ENCODE measurements at regions not wholly inside any gene's neighbourhood (a gene's known extent, or its start where the extent isn't known, plus 50 kb on each side); places are given as distances from the start of the nearest gene placed in this dataset.

GRCh38 chr3:147184794-147185193, 221.5 kb downstream of the ZIC4 start:
- H3K36me3 ChIP-seq: no peaks in the 10 kb centered on the region
- no peak for TF ChIP-seq CTCF (IDR thresholded peaks at IDR 0.05)
- no peak for TF ChIP-seq POLR2A (IDR thresholded peaks at IDR 0.05)
- peak; percentile 96 to 99 (median 98) for ATAC-seq
- no peaks in the 10 kb centered on the region for H3K9me3 ChIP-seq
- peak; percentile 51 to 86 (median 71) for DNase-seq
- H3K27me3 ChIP-seq: no peaks in the 10 kb centered on the region
- intact Hi-C loops (cut with DNase I): no loop called here
- H3K4me1 ChIP-seq: peaks cover 0 to 32% (median 6%) of the 10 kb centered on the region in 4 donors
- 23% methylated on average over 2 of the region's 2 CpGs for WGBS (ENCODE audit: insufficient coverage, low coverage, low lambda C conversion rate, missing lambda C conversion rate)
- H3K27ac ChIP-seq: peak overlapping the region in 2 of 3 donors; percentile 48 to 66
- no peak overlapping the region for H3K4me3 ChIP-seq

- Histone ChIP-seq H3K27ac (no peak overlapping the region), H3K4me1 (no peaks in the 10 kb centered on the region), H3K27me3 (no peaks in the 10 kb centered on the region), H3K36me3 (no peaks in the 10 kb centered on the region), H3K4me3 (no peak overlapping the region), H3K9me3 (no peaks in the 10 kb centered on the region)
- DNase-seq (no peak), ATAC-seq (no peak)
- TF ChIP-seq POLR2A (IDR thresholded peaks at IDR 0.05) (no peak), CTCF (IDR thresholded peaks at IDR 0.05) (no peak)
- WGBS (ENCODE audit: insufficient coverage, low coverage, low lambda C conversion rate, missing lambda C conversion rate): 79% methylated on average over 4 of the region's 4 CpGs
- intact Hi-C loops (cut with DNase I): no loop called here
These were observed 233.1 kb downstream of the ZIC4 start for GRCh38 chr3:147173257-147173656.

- no peaks in the 10 kb centered on the region for H3K27me3 ChIP-seq
These were observed 243.6 kb downstream of the ZIC4 start for GRCh38 chr3:147162743-147163142.

GRCh38 chr3:147161833-147162232, 244.5 kb downstream of the ZIC4 start:
- Histone ChIP-seq H3K9me3 (no peaks in the 10 kb centered on the region), H3K4me1 (no peaks in the 10 kb centered on the region), H3K27me3 (no peaks in the 10 kb centered on the region), H3K4me3 (no peak overlapping the region), H3K36me3 (no peaks in the 10 kb centered on the region), H3K27ac (no peak overlapping the region)
- ATAC-seq: no peak
- WGBS (ENCODE audit: insufficient coverage, low coverage, low lambda C conversion rate, missing lambda C conversion rate): 59% methylated on average over 3 of the region's 3 CpGs
- TF ChIP-seq POLR2A (IDR thresholded peaks at IDR 0.05) (no peak), CTCF (IDR thresholded peaks at IDR 0.05) (no peak)
- intact Hi-C loops (cut with DNase I): no loop called here
- DNase-seq: no peak

More at GRCh38 chr3:147162743-147163142, 243.6 kb downstream of the ZIC4 start:
- Histone ChIP-seq H3K9me3 (no peaks in the 10 kb centered on the region), H3K36me3 (no peaks in the 10 kb centered on the region), H3K27ac (no peak overlapping the region), H3K4me3 (no peak overlapping the region), H3K4me1 (no peaks in the 10 kb centered on the region)
- no peak for ATAC-seq
- TF ChIP-seq POLR2A (IDR thresholded peaks at IDR 0.05) (no peak), CTCF (IDR thresholded peaks at IDR 0.05) (no peak)
- intact Hi-C loops (cut with DNase I): no loop called here
- no peak for DNase-seq

GRCh38 chr3:147160984-147161383, 245.4 kb downstream of the ZIC4 start:
- no peaks in the 10 kb centered on the region for H3K36me3 ChIP-seq
- TF ChIP-seq CTCF (IDR thresholded peaks at IDR 0.05) (no peak), POLR2A (IDR thresholded peaks at IDR 0.05) (no peak)
- no peaks in the 10 kb centered on the region for H3K27me3 ChIP-seq
- DNase-seq (no peak), ATAC-seq (no peak)
- H3K4me3 ChIP-seq: no peak overlapping the region
- no peaks in the 10 kb centered on the region for H3K4me1 ChIP-seq
- intact Hi-C loops (cut with DNase I): no loop called here
- H3K9me3 ChIP-seq: no peaks in the 10 kb centered on the region
- no peak overlapping the region for H3K27ac ChIP-seq

Data from right lobe of liver (tissue), 6 donors.